ENCODE measurements at regions not wholly inside any gene's neighbourhood (a gene's known extent, or its start where the extent isn't known, plus 50 kb on each side); places are given as distances from the start of the nearest gene placed in this dataset.

DNA sequence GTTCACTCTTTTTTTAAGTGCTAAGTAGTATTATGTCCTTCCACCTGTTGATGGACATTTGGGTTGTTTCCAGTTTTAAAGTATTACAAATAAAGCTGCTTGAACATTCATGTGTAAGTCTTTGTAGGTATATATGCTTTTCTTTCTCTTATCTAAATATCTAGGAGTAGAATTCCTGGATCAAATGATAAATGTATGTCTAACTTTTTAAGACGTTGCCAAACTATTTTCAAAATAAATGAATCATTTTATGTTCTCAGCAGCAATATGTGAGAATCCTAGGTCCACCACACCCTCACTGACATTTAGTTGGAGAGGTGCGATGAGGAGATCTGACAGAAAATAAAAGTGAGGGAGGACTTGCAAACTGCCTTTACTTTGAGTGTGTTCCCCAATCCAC, 291.7 kb upstream of the UGT8 start:
- intact Hi-C loops (cut with DNase I; ENCODE audit: low total_unique reads), result no loop called here
- WGBS, 2 donors, result 72 to 75% methylated on average over 2 of the region's 2 CpGs

GRCh38 chr4:114310296-114310925, 288.2 kb upstream of the UGT8 start:
- intact Hi-C loops (cut with DNase I; ENCODE audit: low total_unique reads), result no loop called here

More for the DNA sequence above, 291.7 kb upstream of the UGT8 start:
- H3K36me3 ChIP-seq (ENCODE audit: low read depth, missing control alignments), result no peaks in the 10 kb centered on the region
- DNase-seq, result no peak
- no peaks in the 10 kb centered on the region for H3K4me1 ChIP-seq
- H3K27ac ChIP-seq, result no peak overlapping the region
- H3K27me3 ChIP-seq, result no peaks in the 10 kb centered on the region
- H3K9me3 ChIP-seq, result no peaks in the 10 kb centered on the region
- TF ChIP-seq POLR2A (IDR thresholded peaks at IDR 0.05), result no peak
- no peak for TF ChIP-seq CTCF (IDR thresholded peaks at IDR 0.05)
- no peak overlapping the region for H3K4me3 ChIP-seq

DNA sequence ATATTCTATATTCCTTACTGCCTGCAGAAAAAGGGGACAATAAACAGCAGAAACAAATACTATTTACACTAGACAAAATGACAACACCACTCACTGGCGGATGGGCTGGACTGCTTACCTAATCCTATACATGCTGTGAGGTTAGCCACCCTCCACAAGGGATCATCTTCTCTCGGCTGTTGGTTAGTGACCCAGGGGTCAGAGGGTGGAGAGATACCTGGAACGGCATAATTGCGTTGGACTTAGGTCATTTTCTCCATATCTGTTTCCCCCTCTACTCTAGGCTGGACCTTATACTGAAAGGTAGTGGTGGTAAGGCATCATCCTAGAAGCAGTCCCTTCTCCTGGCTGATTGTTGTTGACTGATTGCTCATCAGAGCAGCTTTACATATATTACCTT, 286.8 kb upstream of the UGT8 start:
- intact Hi-C loops (cut with DNase I; ENCODE audit: low total_unique reads), result no loop called here
- Histone ChIP-seq H3K9me3 (no peaks in the 10 kb centered on the region), H3K27ac (no peak overlapping the region), H3K27me3 (no peaks in the 10 kb centered on the region), H3K4me1 (no peaks in the 10 kb centered on the region), H3K36me3 (ENCODE audit: low read depth, missing control alignments) (no peaks in the 10 kb centered on the region), H3K4me3 (no peak overlapping the region)
- WGBS, 2 donors, result 81 to 84% methylated on average over 4 of the region's 4 CpGs
- no peak for DNase-seq
- TF ChIP-seq CTCF (IDR thresholded peaks at IDR 0.05) (no peak), POLR2A (IDR thresholded peaks at IDR 0.05) (no peak)

More at GRCh38 chr4:114310296-114310925, 288.2 kb upstream of the UGT8 start:
- Histone ChIP-seq H3K27me3 (no peaks in the 10 kb centered on the region), H3K4me3 (no peak overlapping the region), H3K36me3 (ENCODE audit: low read depth, missing control alignments) (no peaks in the 10 kb centered on the region), H3K9me3 (no peaks in the 10 kb centered on the region), H3K4me1 (no peaks in the 10 kb centered on the region), H3K27ac (no peak overlapping the region)
- TF ChIP-seq CTCF (IDR thresholded peaks at IDR 0.05), result no peak
- TF ChIP-seq POLR2A (IDR thresholded peaks at IDR 0.05), result no peak
- no peak for DNase-seq

DNA sequence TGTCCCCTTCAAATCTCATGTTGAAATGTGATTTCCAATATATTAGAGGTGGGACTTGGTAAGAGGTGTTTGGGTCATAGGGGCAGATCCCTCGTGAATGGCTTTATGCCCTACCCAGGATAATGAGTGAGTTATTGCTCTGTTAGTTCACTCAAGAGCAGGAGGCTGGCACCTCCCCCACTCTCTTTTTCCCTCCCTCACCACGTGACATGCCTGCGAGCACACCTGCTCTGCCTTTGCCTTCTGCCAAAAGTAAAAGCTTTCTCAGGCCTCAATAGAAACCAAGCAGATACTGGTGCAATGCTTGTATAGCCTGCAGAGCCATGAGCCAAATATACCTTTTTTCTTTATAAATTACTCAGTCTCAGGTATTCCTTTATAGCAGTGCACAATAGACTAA, 286.3 kb upstream of the UGT8 start:
- Histone ChIP-seq H3K27me3 (no peaks in the 10 kb centered on the region), H3K27ac (no peak overlapping the region), H3K4me1 (no peaks in the 10 kb centered on the region), H3K36me3 (ENCODE audit: low read depth, missing control alignments) (no peaks in the 10 kb centered on the region), H3K4me3 (no peak overlapping the region), H3K9me3 (no peaks in the 10 kb centered on the region)
- intact Hi-C loops (cut with DNase I; ENCODE audit: low total_unique reads), result no loop called here
- TF ChIP-seq POLR2A (IDR thresholded peaks at IDR 0.05) (no peak), CTCF (IDR thresholded peaks at IDR 0.05) (no peak)
- DNase-seq, result no peak
- WGBS, 2 donors, result 56 to 75% methylated on average over 3 of the region's 3 CpGs

DNA sequence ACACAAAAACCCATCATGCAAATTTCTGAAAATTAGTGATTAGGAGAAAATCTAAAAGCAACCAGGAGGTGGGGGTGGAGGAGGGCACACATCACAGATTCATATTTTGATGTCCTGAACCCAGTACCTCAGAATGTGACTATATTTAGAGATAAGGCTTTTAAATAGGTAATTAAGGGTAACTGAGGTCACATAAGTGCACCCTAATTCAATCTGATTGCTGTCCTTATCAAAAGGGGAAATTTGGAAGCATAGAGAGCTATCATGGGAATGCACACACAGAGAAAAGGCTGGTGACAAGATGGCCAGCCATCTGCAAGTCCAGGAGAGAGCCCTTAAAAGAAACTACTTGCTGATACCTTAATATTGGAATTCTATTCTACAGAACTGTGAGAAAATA, 281.8 kb upstream of the UGT8 start:
- TF ChIP-seq CTCF (IDR thresholded peaks at IDR 0.05) (no peak), POLR2A (IDR thresholded peaks at IDR 0.05) (no peak)
- Histone ChIP-seq H3K4me1 (no peaks in the 10 kb centered on the region), H3K4me3 (no peak overlapping the region), H3K27me3 (no peaks in the 10 kb centered on the region), H3K27ac (no peak overlapping the region), H3K36me3 (ENCODE audit: low read depth, missing control alignments) (no peaks in the 10 kb centered on the region), H3K9me3 (no peaks in the 10 kb centered on the region)
- intact Hi-C loops (cut with DNase I; ENCODE audit: low total_unique reads), result no loop called here
- no peak for DNase-seq

Measured in testis (tissue), 2 donors.